DMS53 treated with DMSO at 0.1 percent for 48 hours (cell line): ENCODE measurements at regions not wholly inside any gene's neighbourhood (a gene's known extent, or its start where the extent isn't known, plus 50 kb on each side); places are given as distances from the start of the nearest gene placed in this dataset.

Source experiments
- DNase-seq: peaks from one replicate; lab custom pipeline; 2025; ENCODE audit not compliant: unreplicated experiment; lab: John Stamatoyannopoulos, UW

DNA sequence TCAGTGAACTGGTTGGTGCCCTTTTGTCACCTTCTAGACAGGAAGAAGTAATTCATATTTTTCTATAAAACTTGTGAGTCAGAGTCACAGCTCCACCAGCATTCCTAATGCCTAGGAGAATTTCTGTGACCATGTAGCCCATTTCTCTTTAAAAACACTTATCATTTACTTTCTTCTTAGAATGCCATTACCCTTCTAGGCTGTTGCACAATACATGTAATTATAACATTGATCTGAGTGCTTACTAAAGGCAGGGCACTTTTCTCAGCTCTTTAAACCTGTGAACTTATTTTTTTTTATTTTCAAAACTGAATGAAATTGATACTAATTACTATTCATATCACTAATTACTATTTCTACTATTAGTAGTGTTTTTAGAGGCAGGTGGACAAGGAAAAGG lies 373.7 kb downstream of the TLE4 start:
- DNase-seq, result no peak

DNA sequence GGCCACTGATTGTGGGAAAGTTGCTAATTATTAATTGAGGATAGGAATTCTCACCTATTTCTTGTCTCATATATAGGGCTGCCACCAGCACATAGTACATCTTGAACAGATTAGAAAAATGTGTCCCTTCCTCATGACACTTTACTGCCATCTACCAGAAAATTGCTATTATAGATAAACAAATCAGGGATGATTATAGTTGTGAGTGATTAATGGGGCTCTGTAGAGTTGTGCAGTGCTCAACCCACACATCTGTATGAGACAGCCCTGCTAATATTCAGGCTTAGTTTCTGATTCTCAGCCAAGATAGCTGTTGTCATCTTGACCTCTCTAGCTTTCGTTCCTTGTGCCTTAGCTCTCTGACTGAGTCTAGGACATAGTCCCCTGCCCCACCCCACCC lies 373.3 kb downstream of the TLE4 start:
- DNase-seq, result no peak

DNA sequence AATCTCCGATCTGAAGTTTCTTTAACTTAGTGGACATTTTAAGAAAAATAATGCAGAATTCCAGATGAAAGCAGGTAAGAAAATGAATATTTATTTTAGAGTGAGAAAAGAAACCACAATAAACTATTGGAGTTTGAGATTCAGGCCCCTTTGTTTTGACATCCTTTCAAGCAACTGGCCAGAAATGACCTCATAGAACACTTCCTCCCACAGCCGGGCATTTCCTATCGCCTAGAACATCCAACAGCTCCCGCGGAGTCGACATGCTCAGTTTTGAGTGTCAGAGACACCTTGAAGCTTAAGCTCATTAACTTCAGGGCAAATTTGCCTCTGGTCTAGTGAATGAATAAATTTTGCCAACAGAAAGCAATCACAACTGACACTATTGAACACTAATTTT lies 369.2 kb downstream of the TLE4 start:
- DNase-seq, result no peak

DNA sequence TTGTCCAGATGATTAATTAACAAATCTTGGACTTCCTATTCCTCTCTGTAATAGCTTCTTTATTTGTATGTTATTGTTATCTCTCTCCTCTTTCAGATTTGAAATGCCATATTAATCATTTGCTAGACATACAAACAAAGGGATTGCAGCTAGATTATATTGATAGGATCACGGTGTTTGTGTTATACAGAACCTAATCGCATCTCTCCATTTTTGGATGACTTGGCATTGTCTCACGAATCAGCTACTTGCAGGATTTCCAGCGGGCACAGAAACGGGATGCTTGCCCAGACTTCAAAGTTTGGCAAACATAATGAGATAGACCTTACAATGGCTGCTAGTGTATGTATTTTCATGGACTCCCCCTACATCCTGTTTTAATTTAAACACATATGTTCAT lies 368.1 kb downstream of the TLE4 start:
- DNase-seq, result no peak

DNA sequence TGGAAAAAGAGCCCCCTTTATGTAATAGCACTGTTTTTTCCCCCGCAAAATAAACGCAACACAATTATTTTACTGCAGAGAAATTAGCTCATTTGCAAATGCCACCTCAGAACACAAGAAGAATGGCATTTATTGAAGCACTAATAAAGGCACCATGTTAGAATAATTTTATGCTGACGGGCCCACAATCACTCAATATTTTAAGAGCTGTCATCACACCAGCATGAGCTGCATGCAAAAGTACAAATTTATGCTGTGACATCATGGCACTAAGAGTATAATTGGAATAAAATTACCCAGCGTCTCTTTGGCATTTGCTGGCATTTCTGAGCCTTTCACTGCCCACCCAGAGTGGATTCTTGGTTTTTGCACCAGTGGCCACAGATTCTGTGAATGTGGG lies 364.6 kb downstream of the TLE4 start:
- DNase-seq, result no peak

DNA sequence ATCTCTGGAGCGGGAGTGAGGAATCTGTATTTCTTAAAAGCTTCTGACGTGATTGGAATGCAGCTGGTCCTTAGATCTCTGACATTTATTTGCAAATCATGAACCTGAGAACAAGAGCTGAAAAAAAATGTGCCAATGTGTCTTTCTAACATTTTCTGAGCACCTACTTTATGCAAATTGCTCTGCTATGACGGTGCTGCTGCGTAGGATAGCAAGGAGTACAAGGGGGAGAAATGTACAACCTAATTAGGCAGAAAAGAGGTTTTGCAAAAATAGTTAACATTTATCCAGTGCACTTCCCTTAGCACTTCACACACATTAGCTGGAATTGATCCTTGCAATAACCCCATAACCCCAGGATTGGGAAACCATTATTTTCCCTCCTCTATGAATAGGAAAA lies 357.5 kb downstream of the TLE4 start:
- no peak for DNase-seq

DNA sequence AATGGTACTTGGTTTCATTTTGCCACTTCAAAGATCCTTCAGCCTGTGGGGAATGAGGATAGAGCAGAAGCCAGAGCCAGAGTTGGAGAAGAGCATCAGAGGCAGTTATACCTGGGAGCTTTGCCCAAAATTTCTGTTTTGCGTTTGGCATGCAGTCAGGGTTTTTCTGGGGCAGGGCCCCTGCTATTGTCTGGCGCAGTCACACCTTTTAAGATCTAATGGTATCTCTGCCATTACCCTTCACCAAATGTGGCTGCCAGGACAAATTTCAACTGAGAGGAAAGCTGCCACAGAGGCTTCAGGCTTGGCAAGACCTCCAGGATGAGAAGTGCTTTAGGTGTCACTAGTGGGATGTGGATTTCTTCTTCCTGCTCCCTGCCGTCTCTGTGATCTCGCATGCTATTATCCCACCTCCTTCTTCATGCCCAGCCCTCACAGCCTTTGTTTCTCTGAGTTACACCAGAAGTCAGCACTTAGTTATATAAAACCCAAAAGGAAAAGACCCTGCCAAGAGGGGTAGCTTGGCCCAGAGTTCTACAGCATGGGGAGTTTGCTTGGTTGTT lies 357.0 kb downstream of the TLE4 start:
- no peak for DNase-seq

DNA sequence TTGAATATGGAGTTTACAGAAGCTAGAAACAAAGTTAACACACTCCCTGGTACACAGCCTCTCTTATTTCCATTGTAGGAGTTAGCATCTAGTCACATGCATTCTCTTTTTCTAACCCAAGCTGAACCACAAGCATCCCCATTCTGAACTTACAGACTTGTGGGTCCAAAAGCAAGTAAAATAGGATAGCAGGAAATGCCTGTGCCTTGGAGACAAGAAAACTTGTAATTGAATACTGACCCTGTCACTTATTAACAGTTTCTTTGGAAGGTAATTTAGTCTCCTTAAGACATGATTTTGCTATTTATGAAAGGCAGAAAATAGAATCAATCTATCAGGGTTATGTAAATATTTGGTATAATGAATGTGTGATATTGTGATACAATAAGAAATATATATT lies 353.6 kb downstream of the TLE4 start:
- no peak for DNase-seq

DNA sequence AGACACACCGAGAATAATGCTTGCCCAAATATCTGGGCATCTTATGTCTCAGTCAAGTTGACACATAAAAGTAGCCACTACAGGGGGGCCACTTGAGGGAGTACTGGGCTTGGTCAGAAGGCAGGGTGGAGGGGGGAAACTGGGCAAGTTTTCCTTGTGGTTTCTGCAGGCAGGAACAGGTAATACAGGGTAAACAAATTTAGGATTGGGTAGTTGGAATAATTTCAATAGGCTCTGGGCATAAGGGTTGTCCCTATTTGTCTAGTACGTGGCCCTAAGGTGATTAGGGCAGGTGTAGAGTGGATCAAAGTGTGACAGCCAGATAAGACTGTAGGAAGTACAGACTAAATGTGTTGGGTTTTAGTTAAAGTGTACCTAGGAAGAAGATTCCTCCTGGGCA lies 353.1 kb downstream of the TLE4 start:
- DNase-seq, result no peak

DNA sequence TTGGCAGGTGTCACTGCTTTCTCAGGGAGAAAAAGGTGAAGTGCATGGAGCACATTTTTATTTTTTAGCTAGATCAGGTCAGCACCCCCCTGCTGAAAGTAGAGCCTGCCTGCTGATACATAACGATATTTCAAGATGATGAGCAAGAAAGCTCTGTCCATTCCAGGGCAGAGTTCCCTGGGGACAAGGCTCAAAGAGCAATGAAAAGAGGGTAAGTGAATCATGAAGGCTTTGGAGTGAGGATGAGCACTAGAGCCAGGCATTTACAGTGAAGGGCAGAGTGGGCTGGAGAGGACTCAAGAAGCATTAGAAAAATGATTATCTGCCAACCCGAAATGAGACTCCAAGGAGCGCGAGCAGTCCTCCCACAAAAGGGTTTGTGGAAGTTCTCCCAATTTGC lies 345.7 kb downstream of the TLE4 start:
- DNase-seq, result no peak

DNA sequence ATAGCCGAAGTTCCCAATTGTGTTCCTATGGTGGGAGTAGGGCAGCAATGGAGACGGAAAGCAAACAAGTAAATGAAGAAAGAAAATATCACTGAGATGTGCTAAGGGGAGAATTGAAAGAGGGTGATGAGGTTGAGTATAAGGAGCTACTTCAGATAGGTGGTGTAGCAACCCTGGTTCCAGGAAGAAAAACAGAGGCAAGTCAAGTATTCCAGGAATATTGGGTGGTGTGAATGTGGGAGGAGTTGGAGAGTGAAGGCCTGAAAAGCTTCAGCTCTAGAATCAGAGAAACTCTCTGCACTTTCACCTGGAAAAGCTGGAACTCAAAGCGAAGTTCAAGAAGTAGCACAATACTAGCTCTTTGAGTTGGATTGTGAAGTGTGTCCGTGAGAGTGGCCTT lies 342.1 kb downstream of the TLE4 start:
- no peak for DNase-seq

DNA sequence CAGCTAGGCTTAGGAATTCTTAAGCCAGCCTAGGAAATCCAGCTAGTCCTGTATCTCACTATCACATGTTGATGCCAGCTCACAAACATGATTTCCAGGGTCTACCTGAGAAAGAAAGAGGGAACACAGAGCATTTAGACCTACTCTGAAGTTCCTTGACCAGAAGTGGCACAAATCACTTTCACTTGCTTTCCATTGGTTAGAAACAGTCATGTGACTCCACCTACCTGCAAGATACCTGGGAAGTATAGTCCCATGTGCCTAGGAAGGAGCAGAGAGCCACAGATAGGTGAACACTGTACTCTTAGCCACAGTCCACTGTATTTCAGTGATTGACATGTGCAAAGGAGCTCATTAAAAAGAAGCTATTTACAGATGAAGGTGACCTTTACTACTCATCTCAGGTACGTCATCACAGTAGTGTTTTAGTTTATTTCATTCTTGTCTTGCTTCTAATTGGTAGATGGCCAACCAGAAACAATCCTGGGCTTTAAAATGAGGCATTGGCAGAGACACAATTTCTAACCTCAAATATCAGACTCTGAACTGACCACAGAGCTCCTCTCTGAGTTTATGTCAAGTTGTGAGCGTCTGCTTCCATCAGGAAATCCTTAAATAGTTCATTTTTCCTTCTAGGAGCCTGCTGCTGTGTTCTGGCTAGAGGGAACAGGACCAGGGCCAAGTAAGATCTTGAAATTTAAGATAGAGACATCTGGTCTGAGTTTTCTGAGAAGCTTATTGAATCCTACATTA lies 340.7 kb downstream of the TLE4 start:
- no peak for DNase-seq

DNA sequence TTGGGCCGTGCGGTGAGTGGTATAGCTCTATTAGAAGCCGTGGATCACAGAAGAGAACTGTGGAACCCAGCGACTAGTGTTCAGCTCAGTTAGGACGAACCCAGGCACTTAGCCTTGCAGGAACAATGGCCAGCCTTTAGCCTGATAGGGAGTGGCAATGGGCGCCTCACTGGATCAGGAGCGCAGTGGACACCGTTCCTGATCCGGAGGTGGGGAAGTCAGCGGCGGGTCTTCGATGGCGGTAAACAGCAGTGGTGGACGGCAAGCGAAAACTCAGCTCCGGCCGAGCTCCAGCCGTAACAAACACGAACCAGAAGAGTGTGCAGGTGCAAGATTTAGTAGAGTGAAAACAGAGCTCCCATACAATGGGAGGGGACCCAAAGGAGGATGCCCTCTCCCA lies 340.0 kb downstream of the TLE4 start:
- no peak for DNase-seq

DNA sequence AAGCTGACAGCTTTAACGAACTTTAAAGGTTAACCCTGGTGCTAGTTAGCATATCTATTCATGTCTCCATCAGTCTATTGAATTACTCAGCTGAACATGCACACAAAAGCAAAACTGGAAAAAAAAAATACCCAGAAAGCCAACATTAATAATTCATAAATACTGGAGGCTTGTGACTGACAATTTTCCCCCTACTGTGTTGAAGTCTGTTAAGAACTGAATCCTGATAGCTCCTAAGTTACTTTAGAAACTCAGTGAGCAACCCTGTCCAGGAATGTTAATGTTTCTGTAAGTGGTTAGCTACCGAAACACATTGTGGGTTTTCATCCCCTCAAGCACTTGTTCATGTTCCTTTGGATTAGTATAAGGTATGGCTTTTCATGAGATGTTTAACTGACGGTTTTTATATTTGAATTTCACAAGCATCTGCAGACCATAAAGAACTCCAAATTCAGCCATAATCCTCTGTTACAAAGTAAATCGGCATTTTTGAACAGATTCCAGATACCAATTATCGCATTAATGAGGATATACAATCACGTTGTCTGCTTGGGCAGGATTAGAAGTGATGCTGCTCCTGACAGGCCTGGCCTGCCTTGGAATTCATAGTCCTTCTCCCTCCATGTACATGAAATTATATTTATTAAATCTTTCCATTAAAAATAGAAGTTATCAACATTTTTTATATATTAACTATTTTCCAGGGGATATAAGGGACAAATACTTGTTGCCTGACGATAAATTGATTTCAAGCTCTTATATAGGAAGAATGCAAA lies 331.2 kb downstream of the TLE4 start:
- no peak for DNase-seq

DNA sequence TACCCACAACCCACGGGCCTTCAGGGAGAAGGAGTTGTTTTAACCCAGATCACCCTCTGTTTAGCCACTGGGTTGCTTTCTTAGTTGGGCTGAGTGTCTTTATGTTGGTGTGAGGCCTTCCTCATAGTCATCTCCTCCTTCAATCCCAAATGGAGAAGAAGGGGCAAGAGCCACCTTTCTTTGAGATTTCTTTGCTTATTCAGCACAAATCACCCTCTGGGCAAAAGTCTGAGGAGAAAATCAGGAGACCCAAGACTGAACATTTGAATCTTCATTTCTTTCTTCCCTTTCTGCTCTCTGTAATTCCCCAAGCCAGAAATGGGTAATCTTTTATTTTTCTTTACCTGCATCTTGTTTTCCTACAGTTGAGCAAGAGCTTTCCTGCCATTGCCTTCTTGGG lies 329.0 kb downstream of the TLE4 start:
- no peak for DNase-seq

DNA sequence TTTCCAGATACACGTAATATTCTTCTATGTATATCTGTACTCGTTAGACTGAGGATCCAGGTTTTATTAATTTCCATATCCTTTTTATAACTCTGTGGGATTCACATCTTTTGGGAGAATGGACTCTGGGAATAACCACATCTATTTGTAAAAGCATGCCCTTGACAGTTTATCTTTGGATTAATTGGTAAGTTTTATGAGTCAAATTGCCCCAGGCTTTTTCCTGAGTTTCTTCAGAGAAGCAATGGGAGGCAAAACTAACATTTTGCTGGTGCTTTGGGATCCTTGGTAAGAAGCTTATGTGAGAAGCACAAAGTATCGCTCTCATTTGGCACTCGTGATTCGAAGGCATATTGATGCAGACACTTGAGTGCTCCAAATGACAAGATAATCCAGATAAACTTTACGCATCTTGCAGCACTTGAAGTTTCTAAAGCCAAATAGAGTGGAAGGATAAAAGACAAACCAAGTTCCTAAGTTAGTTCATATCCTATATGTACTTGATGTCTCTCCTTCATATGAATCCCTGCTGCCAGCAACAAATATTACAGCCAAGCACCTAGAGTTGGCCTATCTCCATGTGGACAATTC lies 324.7 kb downstream of the TLE4 start:
- DNase-seq, result no peak

DNA sequence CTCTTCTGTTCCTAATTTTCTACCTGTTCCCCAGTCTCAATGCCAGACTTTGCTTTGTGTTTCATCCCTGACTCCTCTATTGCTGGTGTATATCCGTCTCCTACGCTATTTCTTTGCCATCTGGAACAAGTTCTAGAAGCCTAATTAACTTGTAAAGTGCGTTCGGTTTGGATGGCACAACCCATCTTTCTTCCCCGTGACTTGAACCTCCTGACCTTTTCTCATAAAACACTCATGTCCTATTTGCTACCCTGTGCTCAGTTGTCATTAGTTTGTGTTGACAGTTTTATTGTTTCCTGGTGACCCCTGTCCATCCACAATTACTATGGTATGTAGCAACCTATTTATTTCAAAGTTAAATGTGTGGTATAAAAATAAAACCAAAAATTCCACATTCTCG lies 323.5 kb downstream of the TLE4 start:
- no peak for DNase-seq

DNA sequence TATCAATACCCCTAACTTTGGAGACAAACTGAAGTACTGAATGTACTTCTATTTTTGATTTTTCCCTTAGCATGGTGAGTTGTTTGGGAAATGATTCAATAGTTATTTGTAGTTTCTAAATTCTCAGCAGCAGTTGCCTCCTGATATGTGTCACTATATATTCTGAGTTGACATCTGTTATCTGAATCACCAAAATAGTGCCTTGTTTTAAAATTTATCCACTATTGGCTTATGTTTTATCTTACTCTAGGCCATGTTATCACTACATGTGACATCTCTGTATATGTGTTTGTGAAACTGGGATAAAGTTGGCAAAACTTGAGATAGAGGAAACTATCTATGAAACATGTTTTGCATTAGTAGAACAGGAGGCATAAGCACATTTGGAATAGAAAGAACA lies 317.6 kb downstream of the TLE4 start:
- DNase-seq, result no peak

DNA sequence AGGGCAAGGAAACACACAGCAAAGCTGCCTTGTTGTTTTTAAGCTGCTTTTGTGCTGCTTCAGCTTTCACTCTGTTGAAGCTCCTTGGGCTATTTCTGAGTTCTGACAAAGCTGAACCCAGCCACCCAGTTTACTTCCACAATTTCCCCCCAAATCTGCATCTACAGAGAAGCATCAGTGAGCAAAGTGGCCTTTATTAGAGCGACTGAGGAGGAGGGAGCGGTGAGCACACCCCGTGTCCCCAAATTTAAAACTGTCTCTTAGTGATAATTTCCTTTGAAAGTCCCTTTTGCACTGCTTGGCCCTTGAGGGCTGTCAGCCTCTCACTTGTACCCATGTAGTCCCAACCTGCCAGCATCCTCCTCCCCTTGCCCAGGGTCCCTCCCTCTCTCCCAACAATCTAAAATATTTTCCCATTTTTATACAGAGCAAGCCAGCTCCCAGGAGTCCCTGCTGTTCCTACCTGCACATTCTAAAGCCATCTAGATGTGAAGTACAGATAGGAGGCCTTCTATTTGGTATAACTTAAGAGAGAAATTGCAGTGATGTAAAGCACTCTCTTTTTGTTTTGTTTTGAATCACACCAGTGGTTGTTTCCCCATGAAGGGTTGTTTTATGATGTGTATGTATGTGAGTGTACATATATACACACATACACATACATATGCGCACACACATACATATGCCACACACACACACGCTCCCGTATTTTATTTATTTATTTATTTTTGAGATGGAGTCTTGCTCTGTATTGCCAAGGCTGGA lies 313.5 kb downstream of the TLE4 start:
- DNase-seq, result no peak

DNA sequence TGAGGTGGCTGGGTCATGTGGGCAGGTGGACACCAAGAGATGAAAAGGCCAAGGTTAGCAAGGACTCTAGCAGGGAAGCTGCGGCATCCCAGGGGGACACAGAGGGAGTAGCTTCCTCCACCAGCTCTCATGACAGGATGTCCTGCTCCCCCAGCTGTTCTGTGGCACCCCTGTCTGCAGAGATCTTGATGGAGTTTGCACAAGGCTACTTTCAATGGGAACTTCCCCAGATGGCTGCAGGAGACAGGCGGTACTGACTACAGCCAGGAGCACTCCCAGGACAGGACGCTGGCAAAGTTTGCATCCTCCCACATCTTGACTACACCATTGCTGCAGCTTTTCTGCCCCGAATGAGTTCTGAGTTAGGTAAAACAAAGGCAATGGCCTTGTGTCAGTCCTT lies 312.8 kb downstream of the TLE4 start:
- DNase-seq, result no peak

DNA sequence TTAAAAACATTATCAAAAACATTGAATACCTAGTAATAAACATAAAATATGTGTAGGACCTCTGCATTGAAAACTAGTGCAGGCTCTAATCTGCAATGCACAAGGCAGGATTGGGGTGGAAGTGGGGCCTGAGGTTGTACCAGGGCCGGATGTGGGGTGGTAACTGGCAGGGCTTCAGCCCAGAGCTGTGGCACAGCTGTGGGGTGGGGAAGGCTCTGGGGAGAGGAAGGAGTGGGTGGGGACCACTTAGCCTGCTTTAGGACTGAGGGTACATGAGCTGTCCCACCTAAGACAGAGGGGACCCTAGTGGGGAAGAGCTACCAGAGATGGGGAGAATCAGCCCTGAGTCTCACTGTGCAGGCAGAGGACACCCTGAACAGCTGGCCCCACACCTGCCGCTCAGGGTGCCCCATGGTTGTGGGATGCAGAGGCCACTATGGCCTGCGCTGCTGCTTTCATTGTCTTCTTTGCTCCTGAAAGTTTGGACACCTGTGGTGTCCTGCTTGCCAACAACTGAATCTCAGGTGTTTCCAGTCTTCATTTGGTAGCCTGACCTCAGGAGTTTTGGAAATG lies 311.4 kb downstream of the TLE4 start:
- DNase-seq, result no peak
